Activated CD4-positive, alpha-beta T cell treated with anti-CD3 and anti-CD28 coated beads, Interleukin-10, Interleukin-2, amounts not matched to agents 100 ng/mL and 50 ng/mL, durations not matched to agents 16 hours and 8 hours (primary cell): ENCODE measurements at regions not wholly inside any gene's neighbourhood (a gene's known extent, or its start where the extent isn't known, plus 50 kb on each side); places are given as distances from the start of the nearest gene placed in this dataset.
A peak's percentile ranks its signal among the peaks of the same experiment; 100 is the strongest.
"Not testable (repeated sequence)": the region's sequence is repeated elsewhere in the genome, so short reads cannot be mapped to it uniquely, and the experiment has no call there.

Source experiments
- DNase-seq: peaks from one replicate; pipeline ENCODE4 v3.0.0-alpha.2; 2020

GRCh38 chr10:77740396-77740795 lies 102.8 kb upstream of the KCNMA1 start:
- DNase-seq, result not testable (repeated sequence)

GRCh38 chr10:77738496-77739158 lies 101.0 kb upstream of the KCNMA1 start:
- no peak for DNase-seq

GRCh38 chr10:77737608-77738007 lies 100.0 kb upstream of the KCNMA1 start:
- no peak for DNase-seq

- not testable (repeated sequence) for DNase-seq
These were observed 97.5 kb upstream of the KCNMA1 start for GRCh38 chr10:77735136-77735535.

- no peak for DNase-seq
These were observed 94.8 kb upstream of the KCNMA1 start for GRCh38 chr10:77732213-77733003.

GRCh38 chr10:77727481-77727880 lies 89.9 kb upstream of the KCNMA1 start:
- no peak for DNase-seq

- DNase-seq, result no peak
These were observed 89.1 kb upstream of the KCNMA1 start for GRCh38 chr10:77726732-77727131.

- no peak for DNase-seq
These were observed 88.7 kb upstream of the KCNMA1 start for GRCh38 chr10:77726301-77726700.

- DNase-seq, result no peak
These were observed 87.2 kb upstream of the KCNMA1 start for GRCh38 chr10:77724820-77725219.

- no peak for DNase-seq
These were observed 85.8 kb upstream of the KCNMA1 start for GRCh38 chr10:77723376-77723775.

- not testable (repeated sequence) for DNase-seq
These were observed 85.3 kb upstream of the KCNMA1 start for GRCh38 chr10:77722956-77723355.

GRCh38 chr10:77721815-77722214 lies 84.2 kb upstream of the KCNMA1 start:
- no peak for DNase-seq

GRCh38 chr10:77718957-77719356 lies 81.3 kb upstream of the KCNMA1 start:
- no peak for DNase-seq

GRCh38 chr10:77718312-77718711 lies 80.7 kb upstream of the KCNMA1 start:
- not testable (repeated sequence) for DNase-seq

GRCh38 chr10:77717336-77717735 lies 79.7 kb upstream of the KCNMA1 start:
- no peak for DNase-seq

GRCh38 chr10:77716458-77717317 lies 79.1 kb upstream of the KCNMA1 start:
- DNase-seq, result no peak

GRCh38 chr10:77715536-77715935 lies 77.9 kb upstream of the KCNMA1 start:
- DNase-seq, result no peak

- DNase-seq, result peak; percentile 23
These were observed 77.5 kb upstream of the KCNMA1 start for GRCh38 chr10:77715088-77715487.

GRCh38 chr10:77713521-77714280 lies 76.1 kb upstream of the KCNMA1 start:
- DNase-seq, result no peak

GRCh38 chr10:77712207-77712606 lies 74.6 kb upstream of the KCNMA1 start:
- no peak for DNase-seq

GRCh38 chr10:77711683-77712049 lies 74.1 kb upstream of the KCNMA1 start:
- DNase-seq, result no peak

GRCh38 chr10:77710759-77711682 lies 73.4 kb upstream of the KCNMA1 start:
- peak; percentile 84 for DNase-seq
